Fibroblast of mammary gland (primary cell): ENCODE measurements at regions not wholly inside any gene's neighbourhood (a gene's known extent, or its start where the extent isn't known, plus 50 kb on each side); places are given as distances from the start of the nearest gene placed in this dataset.

Experiments
- DNase-seq: peaks from one replicate; pipeline ENCODE4 v3.0.0-alpha.2; 2010; ENCODE audit warnings: low read depth
- H3K4me3 ChIP-seq: 2 replicates; pipeline ENCODE4 v1.5.1; 2011; ENCODE audit warnings: low read depth, mild to moderate bottlenecking, low read length, moderate library complexity; ENCODE audit not compliant: control insufficient read depth
- TF ChIP-seq, protein P1 (sequence below): conservative IDR thresholded peaks from 2 replicates; pipeline ENCODE4 v1.5.1; 2011; ENCODE audit warnings: low read depth, low read length, inconsistent platforms; ENCODE audit not compliant: control insufficient read depth, insufficient read depth

- TF ChIP-seq, protein P1, sequence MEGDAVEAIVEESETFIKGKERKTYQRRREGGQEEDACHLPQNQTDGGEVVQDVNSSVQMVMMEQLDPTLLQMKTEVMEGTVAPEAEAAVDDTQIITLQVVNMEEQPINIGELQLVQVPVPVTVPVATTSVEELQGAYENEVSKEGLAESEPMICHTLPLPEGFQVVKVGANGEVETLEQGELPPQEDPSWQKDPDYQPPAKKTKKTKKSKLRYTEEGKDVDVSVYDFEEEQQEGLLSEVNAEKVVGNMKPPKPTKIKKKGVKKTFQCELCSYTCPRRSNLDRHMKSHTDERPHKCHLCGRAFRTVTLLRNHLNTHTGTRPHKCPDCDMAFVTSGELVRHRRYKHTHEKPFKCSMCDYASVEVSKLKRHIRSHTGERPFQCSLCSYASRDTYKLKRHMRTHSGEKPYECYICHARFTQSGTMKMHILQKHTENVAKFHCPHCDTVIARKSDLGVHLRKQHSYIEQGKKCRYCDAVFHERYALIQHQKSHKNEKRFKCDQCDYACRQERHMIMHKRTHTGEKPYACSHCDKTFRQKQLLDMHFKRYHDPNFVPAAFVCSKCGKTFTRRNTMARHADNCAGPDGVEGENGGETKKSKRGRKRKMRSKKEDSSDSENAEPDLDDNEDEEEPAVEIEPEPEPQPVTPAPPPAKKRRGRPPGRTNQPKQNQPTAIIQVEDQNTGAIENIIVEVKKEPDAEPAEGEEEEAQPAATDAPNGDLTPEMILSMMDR, result no peak
- peak; percentile 36 for DNase-seq
- no peak overlapping the region for H3K4me3 ChIP-seq
These were observed 55.5 kb upstream of the SLC5A12 start for GRCh38 chr11:26777372-26777808.

DNA sequence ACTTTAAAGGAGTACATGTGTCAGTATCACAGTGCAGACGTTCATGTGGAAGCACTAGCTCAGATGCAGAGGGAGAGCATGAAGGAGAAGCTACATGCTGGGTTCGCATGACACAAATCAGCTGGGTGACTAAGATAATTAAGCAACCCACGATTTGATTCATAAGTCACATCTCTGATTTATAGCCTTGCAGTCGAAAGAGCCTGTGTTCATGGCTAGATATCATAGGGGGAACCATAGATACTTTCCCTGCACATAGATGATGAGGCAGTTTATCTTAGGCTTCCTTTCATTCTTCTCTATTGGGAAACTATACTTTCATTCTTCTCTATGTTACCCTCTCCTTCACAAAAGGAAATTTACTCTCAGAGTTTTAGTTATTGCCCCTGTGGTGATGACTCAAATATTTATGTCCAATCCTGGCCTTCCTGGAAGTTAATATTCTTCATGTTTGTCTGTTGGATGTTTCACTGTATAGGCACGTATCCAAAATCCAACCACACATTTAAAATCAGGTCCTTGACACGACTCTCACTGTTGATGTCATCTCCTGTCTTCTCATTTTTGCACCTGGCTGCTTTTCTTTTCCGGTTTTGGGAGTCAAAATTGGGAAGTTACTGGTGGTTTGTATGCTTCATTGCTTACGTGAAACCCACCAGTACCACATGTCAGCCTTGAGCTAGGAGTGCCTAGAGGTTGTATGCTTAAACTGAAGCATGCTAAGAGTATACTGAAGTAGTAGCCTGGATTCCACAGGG, 56.3 kb upstream of the SLC5A12 start:
- H3K4me3 ChIP-seq, result no peak overlapping the region
- DNase-seq, result peak; percentile 97
- TF ChIP-seq, protein P1, result no peak

- H3K4me3 ChIP-seq, result no peak overlapping the region
- TF ChIP-seq, protein P1, result no peak
- DNase-seq, result peak; percentile 30
These were observed 57.4 kb upstream of the SLC5A12 start for GRCh38 chr11:26779074-26779865.

GRCh38 chr11:26780376-26781085, 58.7 kb upstream of the SLC5A12 start:
- TF ChIP-seq, protein P1, result no peak
- no peak overlapping the region for H3K4me3 ChIP-seq
- DNase-seq, result no peak

DNA sequence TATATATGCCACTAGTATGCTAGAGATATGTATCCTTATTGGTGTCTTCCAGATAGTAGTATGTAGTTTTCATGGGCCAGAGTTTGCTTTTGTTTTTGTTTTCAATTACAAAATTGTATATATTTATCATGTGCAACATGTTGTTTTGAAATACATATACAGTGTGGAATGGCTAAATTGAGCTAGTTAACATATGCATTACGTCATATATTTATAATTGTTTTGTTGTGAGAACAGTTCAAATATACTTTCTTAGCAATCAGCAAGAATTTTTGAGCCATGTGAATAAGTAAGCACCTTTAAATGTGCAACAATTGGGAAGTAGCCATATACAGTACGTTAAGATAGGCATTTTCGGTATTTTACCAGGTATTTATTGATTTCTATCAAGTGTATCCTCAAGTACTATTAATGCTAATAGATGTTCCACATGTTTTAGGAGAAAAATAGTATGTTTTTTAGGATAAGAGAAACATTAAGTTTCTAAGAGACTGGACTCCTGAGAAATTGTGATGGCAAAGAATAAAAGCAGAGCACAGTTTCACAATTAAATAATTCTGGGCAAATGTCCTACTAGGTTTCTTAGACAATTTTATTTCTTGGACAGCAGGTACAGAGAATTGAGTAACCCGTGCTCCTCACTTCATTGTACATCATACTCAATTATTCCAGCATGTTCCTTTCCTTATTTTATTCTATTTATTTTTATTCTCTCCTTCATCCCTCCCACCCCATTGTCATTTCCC, 60.5 kb upstream of the SLC5A12 start:
- no peak overlapping the region for H3K4me3 ChIP-seq
- TF ChIP-seq, protein P1, result no peak
- no peak for DNase-seq

GRCh38 chr11:26783997-26784396, 62.1 kb upstream of the SLC5A12 start:
- no peak overlapping the region for H3K4me3 ChIP-seq
- no peak for DNase-seq
- TF ChIP-seq, protein P1, result no peak
